Liver (tissue), 7 donors: ENCODE measurements at regions not wholly inside any gene's neighbourhood (a gene's known extent, or its start where the extent isn't known, plus 50 kb on each side); places are given as distances from the start of the nearest gene placed in this dataset.

Experiments
- DNase-seq: peaks from one replicate; pipeline ENCODE4 v3.0.0-alpha.2; 2017; ENCODE audit warnings: low spot score
- H3K27ac ChIP-seq, 2 donors: one replicate each; pipeline ENCODE4 v1.7.0; 2013; ENCODE audit warnings: inconsistent platforms in 2 of 2, low read length in 2 of 2, control low read depth in 1 of 2, low read depth in 1 of 2, mild to moderate bottlenecking in 1 of 2
- H3K27me3 ChIP-seq, 4 donors: one replicate each; pipeline versions ENCODE4 v1.6.1 to v1.7.0; 2013; ENCODE audit warnings: low read length in 3 of 4, inconsistent platforms in 1 of 4, mild to moderate bottlenecking in 1 of 4, moderate library complexity in 1 of 4; ENCODE audit not compliant: control insufficient read depth in 4 of 4, insufficient read depth in 4 of 4
- H3K36me3 ChIP-seq, 4 donors: one replicate each; pipeline versions ENCODE4 v1.6.1 to v1.7.0; 2013; ENCODE audit warnings: low read length in 3 of 4, mild to moderate bottlenecking in 3 of 4, low read depth in 1 of 4, moderate library complexity in 1 of 4; ENCODE audit not compliant: control insufficient read depth in 4 of 4, insufficient read depth in 3 of 4
- H3K4me1 ChIP-seq, 4 donors: one replicate each; pipeline versions ENCODE4 v1.6.1 to v1.7.0; 2013; ENCODE audit warnings: low read length in 3 of 4, mild to moderate bottlenecking in 3 of 4, moderate library complexity in 1 of 4; ENCODE audit not compliant: control insufficient read depth in 4 of 4, insufficient read depth in 4 of 4
- H3K4me3 ChIP-seq, 3 donors: one replicate each; pipeline versions ENCODE4 v1.6.1 to v1.7.0; 2013; ENCODE audit warnings: low read length in 3 of 3, control low read depth in 1 of 3, low read depth in 1 of 3, mild to moderate bottlenecking in 1 of 3
- H3K9ac ChIP-seq, 2 donors: one replicate each; pipeline ENCODE4 v1.7.0; 2013; ENCODE audit warnings: low read length in 2 of 2, mild to moderate bottlenecking in 2 of 2, moderate library complexity in 2 of 2, control low read depth in 1 of 2, low read depth in 1 of 2
- H3K9me3 ChIP-seq, 4 donors: one replicate each; pipeline versions ENCODE4 v1.6.1 to v1.7.0; 2013; ENCODE audit warnings: low read length in 3 of 4; ENCODE audit not compliant: control insufficient read depth in 4 of 4
- EGR1 ChIP-seq, 2 donors: IDR thresholded peaks; 2 replicates each; pipeline ENCODE4 v1.6.1; 2016 to 2018; ENCODE audit warnings: antibody characterized with exemption in 2 of 2, low read depth in 2 of 2
- FOXA1 ChIP-seq: IDR thresholded peaks from 2 replicates; pipeline ENCODE4 v1.6.1; 2016; ENCODE audit warnings: antibody characterized with exemption
- FOXA2 ChIP-seq: IDR thresholded peaks from 2 replicates; pipeline ENCODE4 v1.6.1; 2016; ENCODE audit warnings: antibody characterized with exemption
- GABPA ChIP-seq, 2 donors: IDR thresholded peaks in 1 of 2; conservative IDR thresholded peaks in 1 of 2; 2 replicates each; pipeline ENCODE4 v1.6.1; 2016; ENCODE audit warnings: antibody characterized with exemption in 2 of 2, mild to moderate bottlenecking in 1 of 2, moderate library complexity in 1 of 2
- HNF4A ChIP-seq, 2 donors: conservative IDR thresholded peaks; 2 replicates each; pipeline ENCODE4 v1.6.1; 2016; ENCODE audit warnings: antibody characterized with exemption in 2 of 2, mild to moderate bottlenecking in 2 of 2
- HNF4G ChIP-seq: IDR thresholded peaks from 2 replicates; pipeline ENCODE4 v1.6.1; 2016; ENCODE audit warnings: antibody characterized with exemption
- JUND ChIP-seq, 2 donors: IDR thresholded peaks; 2 replicates each; pipeline ENCODE4 v1.6.1; 2016; ENCODE audit warnings: antibody characterized with exemption in 2 of 2
- NR2F2 ChIP-seq: IDR thresholded peaks from 2 replicates; pipeline ENCODE4 v1.6.1; 2016; ENCODE audit warnings: antibody characterized with exemption
- RAD21 ChIP-seq, 2 donors: IDR thresholded peaks; 2 replicates each; pipeline ENCODE4 v1.6.1; 2016; ENCODE audit warnings: antibody characterized with exemption in 2 of 2, mild to moderate bottlenecking in 2 of 2
- RXRA ChIP-seq, 2 donors: IDR thresholded peaks; 2 replicates each; pipeline ENCODE4 v1.6.1; 2017 to 2018; ENCODE audit warnings: antibody characterized with exemption in 2 of 2, mild to moderate bottlenecking in 1 of 2
- SP1 ChIP-seq: IDR thresholded peaks from 2 replicates; pipeline ENCODE4 v1.6.1; 2018; ENCODE audit warnings: antibody characterized with exemption, mild to moderate bottlenecking
- TAF1 ChIP-seq: conservative IDR thresholded peaks from 2 replicates; pipeline ENCODE4 v1.6.1; 2016; ENCODE audit warnings: antibody characterized with exemption, mild to moderate bottlenecking
- YY1 ChIP-seq: IDR thresholded peaks from 2 replicates; pipeline ENCODE4 v1.6.1; 2016; ENCODE audit warnings: antibody characterized with exemption, mild to moderate bottlenecking
- ZBTB33 ChIP-seq: IDR thresholded peaks from 2 replicates; pipeline ENCODE4 v1.6.1; 2016; ENCODE audit warnings: antibody characterized with exemption
- WGBS: extraction: QIAGEN DNeasy Blood & Tissue Kit; methylation state at CpG from one replicate; pipeline ENCODE4 v1.1.7; 2013; 5-methylcytosine and 5-hydroxymethylcytosine counted together
- TF ChIP-seq, protein P1 (sequence below): IDR thresholded peaks from 2 replicates; pipeline ENCODE4 v1.6.1; 2016; ENCODE audit warnings: antibody characterized with exemption, mild to moderate bottlenecking
- TF ChIP-seq, protein P2 (sequence below): IDR thresholded peaks from 2 replicates; pipeline ENCODE4 v1.6.1; 2016; ENCODE audit warnings: antibody characterized with exemption
- donor health status: healthy.
- donor health status: healthy.
- donor health status: healthy.
- donor health status: healthy.

DNA sequence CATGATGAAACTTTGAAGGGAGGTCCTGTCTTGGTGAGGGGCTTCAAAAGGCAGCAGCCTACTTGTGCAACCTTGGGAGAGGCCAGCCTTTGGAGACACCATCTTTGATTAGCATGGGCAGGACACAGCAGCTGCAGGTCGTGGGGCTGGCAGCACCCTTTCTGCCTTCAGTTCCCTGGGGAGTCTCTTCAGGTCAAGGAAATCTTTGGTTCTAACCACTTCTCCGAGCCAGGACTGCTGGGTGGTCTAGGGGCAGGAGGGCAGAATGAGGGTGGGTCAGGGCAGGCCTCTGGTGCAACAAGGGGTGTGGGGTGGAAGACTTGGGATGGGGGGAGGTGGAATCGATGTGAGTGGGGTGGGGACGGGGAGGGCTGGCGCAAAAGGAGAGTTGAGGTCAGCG, 269.7 kb downstream of the FOXD2 start:
- Histone ChIP-seq H3K9me3 (no peaks in the 10 kb centered on the region), H3K4me3 (no peak overlapping the region), H3K36me3 (no peaks in the 10 kb centered on the region), H3K9ac (no peak overlapping the region), H3K27me3 (peaks cover 3 to 13% (median 9%) of the 10 kb centered on the region in 4 donors), H3K27ac (no peak overlapping the region), H3K4me1 (peaks cover 9 to 23% (median 15%) of the 10 kb centered on the region in 4 donors)
- 49% methylated on average over 6 of the region's 6 CpGs for WGBS
- no peak for TF ChIP-seq FOXA1
- no peak for DNase-seq

- H3K9me3 ChIP-seq = no peaks in the 10 kb centered on the region
- no peak for DNase-seq
- H3K27ac ChIP-seq = no peak overlapping the region
- peaks cover 3 to 13% (median 9%) of the 10 kb centered on the region in 4 donors for H3K27me3 ChIP-seq
- WGBS = 18% methylated on average over 21 of the region's 21 CpGs
- H3K9ac ChIP-seq = no peak overlapping the region
- H3K4me1 ChIP-seq = peaks cover 9 to 23% (median 15%) of the 10 kb centered on the region in 4 donors
- H3K36me3 ChIP-seq = no peaks in the 10 kb centered on the region
- H3K4me3 ChIP-seq = no peak overlapping the region
- TF ChIP-seq EGR1 (IDR thresholded peaks at IDR 0.05; ENCODE audit: low read depth in 2 of 2) (no peak), NR2F2 (no peak), ZBTB33 (no peak), JUND (IDR thresholded peaks at IDR 0.05) (no peak), YY1 (no peak), RAD21 (IDR thresholded peaks at IDR 0.05) (no peak), TAF1 (no peak), FOXA2 (no peak), SP1 (no peak), GABPA (IDR thresholded peaks at IDR 0.05 in 1 of 2, conservative IDR thresholded peaks at IDR 0.05 in 1 of 2) (no peak), HNF4A (conservative IDR thresholded peaks at IDR 0.05) (no peak), FOXA1 (no peak)
- TF ChIP-seq, protein P1, sequence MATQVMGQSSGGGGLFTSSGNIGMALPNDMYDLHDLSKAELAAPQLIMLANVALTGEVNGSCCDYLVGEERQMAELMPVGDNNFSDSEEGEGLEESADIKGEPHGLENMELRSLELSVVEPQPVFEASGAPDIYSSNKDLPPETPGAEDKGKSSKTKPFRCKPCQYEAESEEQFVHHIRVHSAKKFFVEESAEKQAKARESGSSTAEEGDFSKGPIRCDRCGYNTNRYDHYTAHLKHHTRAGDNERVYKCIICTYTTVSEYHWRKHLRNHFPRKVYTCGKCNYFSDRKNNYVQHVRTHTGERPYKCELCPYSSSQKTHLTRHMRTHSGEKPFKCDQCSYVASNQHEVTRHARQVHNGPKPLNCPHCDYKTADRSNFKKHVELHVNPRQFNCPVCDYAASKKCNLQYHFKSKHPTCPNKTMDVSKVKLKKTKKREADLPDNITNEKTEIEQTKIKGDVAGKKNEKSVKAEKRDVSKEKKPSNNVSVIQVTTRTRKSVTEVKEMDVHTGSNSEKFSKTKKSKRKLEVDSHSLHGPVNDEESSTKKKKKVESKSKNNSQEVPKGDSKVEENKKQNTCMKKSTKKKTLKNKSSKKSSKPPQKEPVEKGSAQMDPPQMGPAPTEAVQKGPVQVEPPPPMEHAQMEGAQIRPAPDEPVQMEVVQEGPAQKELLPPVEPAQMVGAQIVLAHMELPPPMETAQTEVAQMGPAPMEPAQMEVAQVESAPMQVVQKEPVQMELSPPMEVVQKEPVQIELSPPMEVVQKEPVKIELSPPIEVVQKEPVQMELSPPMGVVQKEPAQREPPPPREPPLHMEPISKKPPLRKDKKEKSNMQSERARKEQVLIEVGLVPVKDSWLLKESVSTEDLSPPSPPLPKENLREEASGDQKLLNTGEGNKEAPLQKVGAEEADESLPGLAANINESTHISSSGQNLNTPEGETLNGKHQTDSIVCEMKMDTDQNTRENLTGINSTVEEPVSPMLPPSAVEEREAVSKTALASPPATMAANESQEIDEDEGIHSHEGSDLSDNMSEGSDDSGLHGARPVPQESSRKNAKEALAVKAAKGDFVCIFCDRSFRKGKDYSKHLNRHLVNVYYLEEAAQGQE = no peak
These were observed 270.2 kb downstream of the FOXD2 start for GRCh38 chr1:47708019-47708535.

GRCh38 chr1:47708658-47709018, 270.8 kb downstream of the FOXD2 start:
- H3K9me3 ChIP-seq = no peaks in the 10 kb centered on the region
- no peak for DNase-seq
- TF ChIP-seq HNF4G (no peak), FOXA2 (no peak), GABPA (IDR thresholded peaks at IDR 0.05 in 1 of 2, conservative IDR thresholded peaks at IDR 0.05 in 1 of 2) (no peak), RXRA (IDR thresholded peaks at IDR 0.05) (no peak)
- TF ChIP-seq, protein P2, sequence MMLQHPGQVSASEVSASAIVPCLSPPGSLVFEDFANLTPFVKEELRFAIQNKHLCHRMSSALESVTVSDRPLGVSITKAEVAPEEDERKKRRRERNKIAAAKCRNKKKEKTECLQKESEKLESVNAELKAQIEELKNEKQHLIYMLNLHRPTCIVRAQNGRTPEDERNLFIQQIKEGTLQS = no peak
- TF ChIP-seq, protein P1 = no peak
- peaks cover 9 to 23% (median 15%) of the 10 kb centered on the region in 4 donors for H3K4me1 ChIP-seq
- H3K27ac ChIP-seq = no peak overlapping the region
- no peak overlapping the region for H3K4me3 ChIP-seq
- no peaks in the 10 kb centered on the region for H3K36me3 ChIP-seq
- 18% methylated on average over 25 of the region's 25 CpGs for WGBS
- H3K27me3 ChIP-seq = peaks cover 3 to 13% (median 9%) of the 10 kb centered on the region in 4 donors
- H3K9ac ChIP-seq = no peak overlapping the region
